ENCODE measurements at regions not wholly inside any gene's neighbourhood (a gene's known extent, or its start where the extent isn't known, plus 50 kb on each side); places are given as distances from the start of the nearest gene placed in this dataset.

- no peaks in the 10 kb centered on the region for H3K27me3 ChIP-seq
- H3K9me3 ChIP-seq, result no peaks in the 10 kb centered on the region
- H3K36me3 ChIP-seq (replicated peaks in 1 of 2; ENCODE audit: insufficient read depth in 1 of 2, low read depth in 2 of 2), result no peaks in the 10 kb centered on the region
- intact Hi-C loops (cut with DNase I), result no loop called here
- no peak for ATAC-seq
- no peaks in the 10 kb centered on the region for H3K4me1 ChIP-seq
- TF ChIP-seq POLR2A (IDR thresholded peaks at IDR 0.05) (no peak), CTCF (IDR thresholded peaks at IDR 0.05) (no peak)
- DNase-seq, result no peak
- no peak overlapping the region for H3K4me3 ChIP-seq
- no peak overlapping the region for H3K27ac ChIP-seq
- WGBS, 2 donors, result 56 to 63% methylated on average over 2 of the region's 2 CpGs
These were observed 992.2 kb downstream of the BCL11A start for GRCh38 chr2:59561281-59561680.

GRCh38 chr2:59560769-59561168 lies 992.7 kb downstream of the BCL11A start:
- Histone ChIP-seq H3K27me3 (no peaks in the 10 kb centered on the region), H3K4me1 (no peaks in the 10 kb centered on the region), H3K9me3 (no peaks in the 10 kb centered on the region), H3K27ac (no peak overlapping the region), H3K4me3 (no peak overlapping the region), H3K36me3 (replicated peaks in 1 of 2; ENCODE audit: insufficient read depth in 1 of 2, low read depth in 2 of 2) (no peaks in the 10 kb centered on the region)
- WGBS, 2 donors, result 54 to 74% methylated on average over 3 of the region's 3 CpGs
- TF ChIP-seq CTCF (IDR thresholded peaks at IDR 0.05), result no peak
- ATAC-seq (no peak), DNase-seq (no peak)
- intact Hi-C loops (cut with DNase I), result no loop called here

DNA sequence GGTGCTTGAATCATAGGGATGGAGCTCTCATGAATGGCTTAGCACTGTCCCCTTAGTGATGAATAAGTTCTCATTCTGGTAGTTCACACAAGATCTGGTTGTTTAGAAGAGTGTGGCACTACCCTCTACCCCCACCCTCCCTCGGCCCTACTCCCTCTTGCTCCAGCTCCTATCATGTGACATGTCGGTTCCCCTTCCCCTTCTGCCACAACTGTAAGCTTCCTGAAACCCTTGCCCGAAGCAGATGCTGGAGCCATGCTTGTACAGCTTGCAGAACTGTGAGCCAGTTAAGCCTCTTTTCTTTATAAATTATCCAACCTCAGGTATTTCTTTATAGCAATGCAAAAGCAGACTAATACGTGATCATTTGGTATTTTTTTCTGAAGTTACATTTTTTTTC lies 1012.6 kb downstream of the BCL11A start:
- no peaks in the 10 kb centered on the region for H3K4me1 ChIP-seq
- ATAC-seq (no peak), DNase-seq (no peak)
- no peaks in the 10 kb centered on the region for H3K36me3 ChIP-seq (replicated peaks in 1 of 2; ENCODE audit: insufficient read depth in 1 of 2, low read depth in 2 of 2)
- no peak overlapping the region for H3K4me3 ChIP-seq
- no peaks in the 10 kb centered on the region for H3K27me3 ChIP-seq
- no peak for TF ChIP-seq CTCF (IDR thresholded peaks at IDR 0.05)
- TF ChIP-seq POLR2A (IDR thresholded peaks at IDR 0.05), result no peak
- H3K9me3 ChIP-seq, result no peaks in the 10 kb centered on the region
- 76 to 81% methylated on average over 4 of the region's 4 CpGs for WGBS, 2 donors
- intact Hi-C loops (cut with DNase I), result no loop called here
- no peak overlapping the region for H3K27ac ChIP-seq

- Histone ChIP-seq H3K27ac (no peak overlapping the region), H3K27me3 (no peaks in the 10 kb centered on the region), H3K4me1 (no peaks in the 10 kb centered on the region), H3K4me3 (no peak overlapping the region), H3K9me3 (no peaks in the 10 kb centered on the region), H3K36me3 (replicated peaks in 1 of 2; ENCODE audit: insufficient read depth in 1 of 2, low read depth in 2 of 2) (no peaks in the 10 kb centered on the region)
- intact Hi-C loops (cut with DNase I), result no loop called here
- ATAC-seq (no peak), DNase-seq (no peak)
- WGBS, 2 donors, result 76 to 86% methylated on average over 2 of the region's 2 CpGs
- TF ChIP-seq CTCF (IDR thresholded peaks at IDR 0.05) (no peak), POLR2A (IDR thresholded peaks at IDR 0.05) (no peak)
These were observed 1015.0 kb downstream of the BCL11A start for GRCh38 chr2:59538398-59538911.

DNA sequence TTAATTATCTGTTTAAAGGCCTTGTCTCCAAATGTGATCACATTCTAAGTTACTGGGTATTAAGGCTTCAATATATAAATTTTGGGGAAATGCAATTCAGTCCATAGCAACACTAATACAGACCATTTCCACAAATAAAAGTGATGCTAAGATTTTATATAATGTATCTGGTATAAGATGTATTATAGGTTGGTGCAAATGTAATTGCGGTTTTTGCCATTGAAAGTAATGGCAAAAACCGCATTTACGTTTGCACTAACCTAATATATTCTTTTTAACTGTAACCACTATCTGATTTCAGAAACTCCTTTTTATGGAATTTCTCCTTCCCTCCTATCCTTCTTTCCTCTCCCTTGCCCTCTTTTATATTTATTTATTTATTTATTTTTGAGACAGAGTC lies 1020.6 kb downstream of the BCL11A start:
- no peaks in the 10 kb centered on the region for H3K4me1 ChIP-seq
- H3K27me3 ChIP-seq, result no peaks in the 10 kb centered on the region
- H3K36me3 ChIP-seq (replicated peaks in 1 of 2; ENCODE audit: insufficient read depth in 1 of 2, low read depth in 2 of 2), result no peaks in the 10 kb centered on the region
- 96% methylated on average over 3 of the region's 3 CpGs for WGBS, 2 donors
- no peak overlapping the region for H3K27ac ChIP-seq
- no peaks in the 10 kb centered on the region for H3K9me3 ChIP-seq
- DNase-seq (no peak), ATAC-seq (no peak)
- no peak for TF ChIP-seq POLR2A (IDR thresholded peaks at IDR 0.05)
- TF ChIP-seq CTCF (IDR thresholded peaks at IDR 0.05), result no peak
- no peak overlapping the region for H3K4me3 ChIP-seq
- intact Hi-C loops (cut with DNase I), result no loop called here
